ENCODE measurements at regions not wholly inside any gene's neighbourhood (a gene's known extent, or its start where the extent isn't known, plus 50 kb on each side); places are given as distances from the start of the nearest gene placed in this dataset.
"Not testable (repeated sequence)": the region's sequence is repeated elsewhere in the genome, so short reads cannot be mapped to it uniquely, and the experiment has no call there.

DNA sequence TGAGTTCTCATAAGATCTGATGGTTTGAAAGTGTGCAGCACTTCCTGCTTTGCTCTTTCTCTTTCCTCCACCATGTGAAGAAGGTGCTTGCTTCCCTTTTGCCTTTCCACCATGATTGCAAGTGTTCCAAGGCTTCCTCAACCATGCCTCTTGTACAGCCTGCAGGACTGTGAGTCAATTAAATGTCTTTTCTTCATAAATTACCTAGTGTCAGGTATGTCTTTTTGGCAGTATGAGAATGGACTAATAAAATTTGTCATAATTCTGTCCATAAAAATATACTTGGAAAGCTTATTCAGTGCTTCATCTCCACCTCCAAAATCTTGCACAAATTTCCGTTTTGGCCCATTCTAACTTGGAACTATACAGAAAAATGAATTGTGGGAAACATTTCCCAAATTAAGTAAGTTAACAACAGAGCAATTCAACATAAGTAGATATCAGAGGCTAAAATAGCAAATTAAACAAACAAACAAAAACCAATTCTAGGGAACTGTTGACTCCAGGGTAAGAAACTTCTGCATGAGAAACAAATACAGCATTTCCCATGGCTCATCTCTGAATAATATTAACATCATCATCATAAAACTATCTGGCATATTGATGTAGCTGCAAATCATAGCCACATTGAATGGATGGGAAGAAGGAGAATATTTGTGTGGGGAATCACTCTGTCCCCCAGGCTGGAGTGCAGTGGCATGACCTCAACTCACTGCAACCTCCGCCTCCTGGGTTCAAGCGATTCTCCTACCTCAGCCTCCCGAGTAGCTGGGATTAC is 459.5 kb upstream of the FAR2 start:
- no peak for DNase-seq (ENCODE audit: low read depth)

DNA sequence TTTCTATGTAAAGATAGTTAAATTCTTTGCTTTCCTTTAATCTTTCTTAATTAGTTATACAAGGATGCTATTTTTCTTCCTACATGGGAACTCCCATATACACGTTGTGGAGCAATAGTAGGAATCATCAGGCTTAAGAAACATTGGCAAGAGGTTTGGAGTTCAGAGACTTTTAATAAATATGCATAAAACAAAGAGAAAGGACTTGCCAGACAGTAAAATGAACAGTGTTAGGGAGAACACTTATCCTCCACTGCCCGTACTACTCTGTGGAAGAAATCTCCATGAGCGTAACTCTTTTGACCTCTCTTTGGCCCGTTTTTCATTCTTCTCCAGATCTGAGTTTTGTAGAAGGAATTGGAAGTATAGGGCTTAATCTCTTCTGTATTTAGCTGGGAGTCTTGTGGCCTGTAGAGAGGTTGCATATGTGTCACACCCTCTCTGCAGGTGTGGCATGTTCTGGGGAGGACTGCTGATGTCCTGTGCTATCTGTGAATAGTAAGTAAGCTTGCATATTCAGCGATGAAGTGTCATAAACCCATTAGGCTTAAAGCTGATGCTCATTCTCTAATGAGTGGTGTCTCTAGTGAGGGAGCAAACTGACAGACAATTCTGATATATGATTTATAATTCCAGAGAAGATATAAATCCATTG is 455.4 kb upstream of the FAR2 start:
- no peak for DNase-seq (ENCODE audit: low read depth)

- no peak for DNase-seq (ENCODE audit: low read depth)
Measured at GRCh38 chr12:28698553-28698952, 450.5 kb upstream of the FAR2 start.

- no peak for DNase-seq (ENCODE audit: low read depth)
Measured at GRCh38 chr12:28699029-28699428, 450.0 kb upstream of the FAR2 start.

DNA sequence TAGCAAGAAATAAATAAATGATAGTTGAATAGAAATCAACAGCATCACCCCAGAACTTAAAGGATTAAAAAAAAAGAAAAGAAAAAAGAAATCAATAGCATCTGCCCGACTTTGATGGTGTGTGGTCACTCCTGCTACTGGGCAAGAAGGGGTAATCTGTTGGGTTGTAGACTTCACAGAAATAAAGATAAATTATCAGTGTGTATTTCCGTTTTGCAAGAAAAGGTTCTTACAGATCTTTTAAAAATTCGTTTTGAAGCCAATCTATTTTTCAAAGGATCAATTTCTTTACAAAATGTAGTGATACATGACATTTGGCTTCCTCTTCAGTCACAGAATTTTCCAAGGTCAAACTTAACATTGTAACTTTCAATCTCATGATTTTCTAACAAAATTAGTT is 448.9 kb upstream of the FAR2 start:
- DNase-seq (ENCODE audit: low read depth): no peak

DNA sequence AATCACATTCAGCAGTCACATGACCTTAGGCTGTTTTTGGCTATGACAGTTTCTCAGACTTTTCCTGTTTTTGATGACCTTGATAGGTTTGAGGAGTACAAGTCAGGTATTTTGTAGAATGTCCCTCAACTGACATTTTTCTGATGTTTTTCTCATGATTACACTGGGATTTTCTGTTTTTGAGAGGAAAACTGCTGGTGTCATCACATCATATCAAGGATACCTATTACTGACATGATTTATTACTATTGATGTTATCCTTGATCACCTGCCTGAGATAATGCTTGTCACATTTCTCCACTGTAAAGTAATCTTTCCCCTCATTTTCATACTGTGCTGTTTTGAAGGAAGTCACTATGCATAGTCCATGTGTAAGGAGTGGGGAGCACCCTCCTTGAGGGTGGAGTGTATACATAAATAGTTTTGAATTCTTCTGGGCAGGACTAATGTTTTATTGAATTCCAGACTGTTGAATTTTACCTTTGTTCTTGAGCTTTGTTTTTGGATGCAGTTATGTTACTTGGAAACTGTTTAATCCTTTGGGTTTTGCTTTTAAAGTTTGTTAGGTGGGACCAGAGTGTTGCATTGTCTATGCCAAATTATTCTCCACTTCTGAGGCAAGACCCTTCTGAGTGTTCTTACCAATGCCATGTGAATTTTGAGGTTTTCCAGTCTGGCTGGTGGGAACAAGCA is 444.5 kb upstream of the FAR2 start:
- no peak for DNase-seq (ENCODE audit: low read depth)

DNA sequence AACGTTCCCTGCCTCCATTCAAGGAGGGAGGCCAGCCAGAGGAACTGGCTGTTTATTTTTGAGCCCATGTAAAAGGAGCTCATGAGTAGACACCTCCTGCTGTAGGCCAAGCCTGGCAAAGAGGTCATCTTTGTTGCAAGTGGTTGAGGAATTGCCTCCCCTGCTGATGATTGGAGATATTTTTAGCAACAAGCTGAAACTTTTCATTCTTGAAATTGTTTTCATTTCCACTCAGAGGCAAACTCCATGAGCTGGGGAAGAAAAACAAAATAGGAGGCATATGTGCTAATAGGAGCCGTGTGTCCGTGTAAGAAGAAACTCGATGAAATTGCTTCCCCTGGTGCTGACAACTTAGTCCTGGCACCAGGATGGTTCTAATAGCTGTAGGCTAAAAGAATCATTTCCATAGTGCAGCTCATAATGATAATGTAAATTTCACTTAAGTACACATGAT is 440.1 kb upstream of the FAR2 start:
- peak; percentile 2 for DNase-seq (ENCODE audit: low read depth)

GRCh38 chr12:28709986-28710685 is 438.9 kb upstream of the FAR2 start:
- peak; percentile 4 for DNase-seq (ENCODE audit: low read depth)

GRCh38 chr12:28710882-28711281 is 438.2 kb upstream of the FAR2 start:
- peak; percentile 58 for DNase-seq (ENCODE audit: low read depth)

DNA sequence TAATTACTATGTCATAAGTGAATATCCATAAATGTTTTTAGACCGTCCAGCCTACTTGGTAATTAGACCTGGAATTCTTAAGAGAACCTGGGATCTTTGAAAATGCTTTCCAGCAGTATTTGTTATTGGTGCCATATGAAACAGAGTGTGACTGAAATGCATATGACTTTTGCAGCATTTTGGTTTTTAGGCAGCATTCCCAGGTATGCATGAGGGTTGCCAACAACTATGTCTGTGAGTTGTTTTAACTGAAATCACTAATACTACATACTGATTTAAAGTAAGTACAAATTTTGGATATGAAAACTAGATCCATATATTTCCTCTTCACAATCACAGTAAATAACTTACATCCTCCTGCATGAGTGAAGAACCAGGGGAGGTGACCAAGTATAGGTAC is 437.7 kb upstream of the FAR2 start:
- DNase-seq (ENCODE audit: low read depth): no peak

- no peak for DNase-seq (ENCODE audit: low read depth)
Measured at GRCh38 chr12:28742791-28743190, 406.3 kb upstream of the FAR2 start.

- DNase-seq (ENCODE audit: low read depth): no peak
Measured at GRCh38 chr12:28746734-28747325, 402.2 kb upstream of the FAR2 start.

DNA sequence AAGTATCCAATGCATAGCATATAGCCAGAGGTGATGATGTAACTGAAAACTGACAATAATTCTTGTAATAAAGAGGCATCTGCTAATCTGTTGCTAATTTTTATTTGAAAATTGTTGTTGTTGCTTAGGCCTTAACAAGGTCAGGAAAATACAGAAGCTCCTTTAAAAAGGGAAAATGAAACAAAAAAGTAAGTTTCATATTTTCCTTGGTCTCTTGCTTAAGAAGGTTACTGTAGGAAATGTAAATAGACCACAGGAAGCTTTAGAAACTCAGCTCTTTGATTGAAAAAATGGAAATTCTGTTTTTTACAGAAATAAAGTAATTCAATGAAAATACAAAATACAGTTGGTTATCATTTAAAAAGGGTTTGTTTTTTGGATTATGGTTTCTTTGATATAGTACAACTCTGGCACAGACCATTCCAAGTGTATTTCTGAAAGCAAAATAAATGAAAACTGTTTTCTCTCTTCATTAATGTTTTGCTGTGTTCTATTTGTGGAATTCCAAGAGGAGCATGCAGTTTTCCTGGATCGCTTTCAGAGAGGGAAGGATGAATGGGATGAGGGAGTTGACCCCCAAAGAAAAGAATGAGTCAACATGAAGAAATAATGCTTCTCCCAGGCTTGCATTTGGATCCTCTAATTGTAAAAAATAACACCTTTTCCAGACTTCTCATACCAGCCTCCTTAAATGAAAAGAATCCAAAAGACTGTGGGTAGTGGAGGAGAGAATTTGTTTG is 398.0 kb upstream of the FAR2 start:
- no peak for DNase-seq (ENCODE audit: low read depth)

GRCh38 chr12:28755027-28755426 is 394.1 kb upstream of the FAR2 start:
- DNase-seq (ENCODE audit: low read depth): no peak

DNA sequence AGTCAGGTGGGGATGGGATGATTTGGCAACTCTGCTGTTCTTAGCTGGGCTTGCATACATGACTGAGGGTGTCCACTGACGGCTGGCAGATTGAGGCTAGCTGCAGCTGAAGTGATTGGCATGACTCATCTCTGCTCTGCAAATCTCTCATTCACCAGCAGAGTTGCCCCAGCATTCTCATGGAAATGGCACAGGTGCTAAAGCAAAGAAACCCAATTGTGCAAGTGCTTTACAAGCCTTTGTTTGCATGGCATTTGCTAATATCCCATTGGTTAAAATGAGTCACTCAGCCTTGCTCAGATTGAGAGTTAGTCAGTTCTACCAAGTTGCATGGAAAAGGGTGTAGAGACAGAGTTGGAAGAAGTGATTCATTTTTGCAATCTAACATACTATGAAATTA is 389.7 kb upstream of the FAR2 start:
- DNase-seq (ENCODE audit: low read depth): peak; percentile 28

GRCh38 chr12:28760040-28760903 is 388.8 kb upstream of the FAR2 start:
- DNase-seq (ENCODE audit: low read depth): not testable (repeated sequence)

- not testable (repeated sequence) for DNase-seq (ENCODE audit: low read depth)
Measured at GRCh38 chr12:28761897-28762296, 387.2 kb upstream of the FAR2 start.

DNA sequence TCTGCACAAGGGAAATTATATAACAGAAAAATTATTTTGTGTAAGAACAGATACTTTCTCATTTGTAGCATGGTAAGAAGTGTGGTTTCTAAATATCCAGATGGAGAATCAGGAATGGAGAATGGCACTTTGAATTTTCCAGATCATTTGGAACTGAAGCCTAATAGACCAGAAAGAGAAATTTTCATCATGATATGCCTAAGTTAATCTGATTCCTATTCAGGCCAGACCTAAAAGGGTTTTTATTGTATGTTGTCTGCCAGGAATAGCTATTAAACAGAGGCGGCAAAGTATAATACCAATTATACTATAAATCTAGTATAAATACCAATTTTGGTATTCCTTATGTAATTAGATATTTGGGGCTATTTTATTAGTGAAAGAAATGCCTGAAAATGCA is 382.7 kb upstream of the FAR2 start:
- no peak for DNase-seq (ENCODE audit: low read depth)

GRCh38 chr12:28767836-28768348 is 381.2 kb upstream of the FAR2 start:
- DNase-seq (ENCODE audit: low read depth): no peak

DNA sequence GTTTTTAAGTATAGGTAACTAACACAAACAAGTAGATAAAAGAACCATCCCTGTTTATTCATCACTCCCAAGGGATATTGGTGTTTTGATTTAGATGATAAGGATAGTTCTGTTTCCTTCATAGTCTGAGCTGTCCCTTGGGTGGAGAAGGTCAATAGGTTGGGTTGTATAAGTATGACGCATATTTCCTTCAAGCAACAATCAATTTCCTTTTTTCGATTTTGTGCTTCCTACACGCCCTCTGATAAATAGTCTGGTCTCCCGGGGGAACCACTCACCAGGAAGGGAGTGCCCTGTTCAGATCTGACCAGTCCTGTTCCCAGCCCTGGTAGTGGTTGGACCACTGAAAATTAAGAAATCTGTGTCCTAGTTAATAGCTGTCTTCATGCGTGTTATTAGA is 378.8 kb upstream of the FAR2 start:
- DNase-seq (ENCODE audit: low read depth): no peak

All from RPMI7951 (cell line).